ENCODE measurements at regions not wholly inside any gene's neighbourhood (a gene's known extent, or its start where the extent isn't known, plus 50 kb on each side); places are given as distances from the start of the nearest gene placed in this dataset.

GRCh38 chr6:77318256-77318655 is 145.0 kb downstream of the HTR1B start:
- no peak for TF ChIP-seq REST (IDR thresholded peaks at IDR 0.05; ENCODE audit: insufficient read depth in 1 of 2, low read depth in 2 of 2, low read length in 2 of 2)

- TF ChIP-seq TAF1 (IDR thresholded peaks at IDR 0.05; ENCODE audit: borderline replicate concordance, insufficient read depth, low read length) (no peak), POLR2AphosphoS5 (IDR thresholded peaks at IDR 0.05; ENCODE audit: low read depth, low read length) (no peak), REST (IDR thresholded peaks at IDR 0.05; ENCODE audit: insufficient read depth in 1 of 2, low read depth in 2 of 2, low read length in 2 of 2) (peak; percentile 26 to 79; a peak in 2 of 4 replicates), SIN3A (IDR thresholded peaks at IDR 0.05; ENCODE audit: borderline replicate concordance, insufficient read depth, low read length) (no peak), FOXP2 (optimal IDR thresholded peaks at IDR 0.05; ENCODE audit: borderline replicate concordance, extremely low read depth, extremely low read length, insufficient read depth) (no peak)
Measured at GRCh38 chr6:77313595-77313994, 149.7 kb downstream of the HTR1B start.

DNA sequence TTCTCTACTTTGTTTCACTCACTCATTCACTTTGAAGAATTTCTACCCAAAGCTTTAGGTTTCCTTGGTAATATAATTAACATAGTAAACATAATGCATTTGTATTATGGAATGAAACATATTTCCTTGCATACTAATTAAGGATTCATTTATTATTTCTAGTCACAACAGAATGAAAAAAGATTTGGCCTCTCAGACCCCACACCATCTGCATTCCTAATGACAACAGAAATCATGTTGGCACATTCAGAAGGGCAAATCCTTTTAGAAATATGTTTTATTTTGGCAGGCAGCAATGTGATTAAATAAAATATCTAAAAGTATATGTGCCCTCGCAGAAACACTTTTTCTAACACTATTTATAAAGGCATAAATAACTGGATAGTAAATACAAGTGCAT is 163.4 kb downstream of the HTR1B start:
- TF ChIP-seq REST (IDR thresholded peaks at IDR 0.05; ENCODE audit: insufficient read depth in 1 of 2, low read depth in 2 of 2, low read length in 2 of 2): no peak
- no peak for TF ChIP-seq POLR2AphosphoS5 (IDR thresholded peaks at IDR 0.05; ENCODE audit: low read depth, low read length)
- no peak for TF ChIP-seq FOXP2 (optimal IDR thresholded peaks at IDR 0.05; ENCODE audit: borderline replicate concordance, extremely low read depth, extremely low read length, insufficient read depth)
- TF ChIP-seq SIN3A (IDR thresholded peaks at IDR 0.05; ENCODE audit: borderline replicate concordance, insufficient read depth, low read length): no peak
- no peak for TF ChIP-seq TAF1 (IDR thresholded peaks at IDR 0.05; ENCODE audit: borderline replicate concordance, insufficient read depth, low read length)

GRCh38 chr6:77298283-77298682 is 165.0 kb downstream of the HTR1B start:
- TF ChIP-seq REST (IDR thresholded peaks at IDR 0.05; ENCODE audit: insufficient read depth in 1 of 2, low read depth in 2 of 2, low read length in 2 of 2): no peak
- no peak for TF ChIP-seq TAF1 (IDR thresholded peaks at IDR 0.05; ENCODE audit: borderline replicate concordance, insufficient read depth, low read length)
- no peak for TF ChIP-seq POLR2AphosphoS5 (IDR thresholded peaks at IDR 0.05; ENCODE audit: low read depth, low read length)
- TF ChIP-seq SIN3A (IDR thresholded peaks at IDR 0.05; ENCODE audit: borderline replicate concordance, insufficient read depth, low read length): no peak
- TF ChIP-seq FOXP2 (optimal IDR thresholded peaks at IDR 0.05; ENCODE audit: borderline replicate concordance, extremely low read depth, extremely low read length, insufficient read depth): no peak

Measured in PFSK-1 (cell line).